ENCODE measurements at regions not wholly inside any gene's neighbourhood (a gene's known extent, or its start where the extent isn't known, plus 50 kb on each side); places are given as distances from the start of the nearest gene placed in this dataset.
A peak's percentile ranks its signal among the peaks of the same experiment; 100 is the strongest.

- WGBS (ENCODE audit: insufficient coverage), result 100% methylated on average over 3 of the region's 3 CpGs
- H3K36me3 ChIP-seq (ENCODE audit: control insufficient read depth, insufficient read depth, low read length), result no peaks in the 10 kb centered on the region
- no peak for DNase-seq (ENCODE audit: low read depth in 4 of 6, low spot score in 6 of 6)
- H3K27me3 ChIP-seq (ENCODE audit: control insufficient read depth, insufficient read depth, low read length), result no peaks in the 10 kb centered on the region
- H3K27ac ChIP-seq (ENCODE audit: low read depth, low read length), result no peak overlapping the region
- H3K4me3 ChIP-seq (ENCODE audit: low read depth, low read length), result no peak overlapping the region
- no peaks in the 10 kb centered on the region for H3K9me3 ChIP-seq (ENCODE audit: control insufficient read depth, insufficient read depth, low read length)
- H3K4me1 ChIP-seq (ENCODE audit: control insufficient read depth, insufficient read depth, low read length), result no peaks in the 10 kb centered on the region
These were observed 57.4 kb upstream of the PSMF1 start for GRCh38 chr20:1060985-1061384.

DNA sequence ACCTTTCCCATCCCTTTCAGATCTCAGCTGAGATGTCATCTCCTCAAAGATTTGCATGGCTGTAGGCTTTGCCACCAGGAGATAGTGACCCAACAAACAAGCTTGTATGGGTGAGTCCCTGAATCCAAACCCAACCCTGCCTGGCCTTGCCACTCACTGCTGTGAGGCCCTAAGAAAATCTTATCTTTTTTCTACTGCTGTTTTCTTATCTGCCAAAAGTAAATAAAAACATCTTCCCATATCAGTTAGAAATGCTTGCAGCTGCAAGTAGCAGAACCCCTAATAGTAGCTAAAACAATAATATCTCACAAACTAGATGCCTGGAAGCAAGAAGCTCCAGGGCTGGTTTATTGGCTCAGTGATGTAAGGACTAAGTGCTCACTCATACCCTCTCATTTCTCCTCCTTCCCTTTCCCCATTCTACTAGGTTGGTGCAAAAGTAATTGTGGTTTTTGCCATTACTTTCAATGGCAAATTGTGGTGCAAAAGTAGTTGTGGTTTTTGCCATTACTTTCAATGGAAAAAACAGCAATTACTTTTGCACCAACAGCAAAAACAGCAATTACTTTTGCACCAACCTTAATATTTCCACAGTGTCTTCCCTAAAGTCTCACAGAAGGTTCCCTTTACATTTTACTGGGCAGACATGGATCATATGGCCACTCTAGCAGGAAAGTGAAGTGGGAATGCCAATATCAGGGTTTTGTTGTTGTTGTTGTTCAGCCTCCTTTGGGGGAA is 56.7 kb upstream of the PSMF1 start:
- no peaks in the 10 kb centered on the region for H3K4me1 ChIP-seq (ENCODE audit: control insufficient read depth, insufficient read depth, low read length)
- no peak overlapping the region for H3K27ac ChIP-seq (ENCODE audit: low read depth, low read length)
- no peak overlapping the region for H3K4me3 ChIP-seq (ENCODE audit: low read depth, low read length)
- no peaks in the 10 kb centered on the region for H3K36me3 ChIP-seq (ENCODE audit: control insufficient read depth, insufficient read depth, low read length)
- H3K9me3 ChIP-seq (ENCODE audit: control insufficient read depth, insufficient read depth, low read length), result no peaks in the 10 kb centered on the region
- DNase-seq (ENCODE audit: low read depth in 4 of 6, low spot score in 6 of 6), result no peak
- no peaks in the 10 kb centered on the region for H3K27me3 ChIP-seq (ENCODE audit: control insufficient read depth, insufficient read depth, low read length)

GRCh38 chr20:1062334-1063010 is 55.9 kb upstream of the PSMF1 start:
- Histone ChIP-seq H3K4me1 (ENCODE audit: control insufficient read depth, insufficient read depth, low read length) (no peaks in the 10 kb centered on the region), H3K4me3 (ENCODE audit: low read depth, low read length) (no peak overlapping the region), H3K9me3 (ENCODE audit: control insufficient read depth, insufficient read depth, low read length) (peaks cover 1% of the 10 kb centered on the region), H3K36me3 (ENCODE audit: control insufficient read depth, insufficient read depth, low read length) (no peaks in the 10 kb centered on the region), H3K27ac (ENCODE audit: low read depth, low read length) (no peak overlapping the region), H3K27me3 (ENCODE audit: control insufficient read depth, insufficient read depth, low read length) (no peaks in the 10 kb centered on the region)
- 48% methylated on average over 3 of the region's 6 CpGs for WGBS (ENCODE audit: insufficient coverage)
- peak in 2 of 6 donors; percentile 4 to 33 for DNase-seq (ENCODE audit: low read depth in 4 of 6, low spot score in 6 of 6)
